ENCODE measurements at regions not wholly inside any gene's neighbourhood (a gene's known extent, or its start where the extent isn't known, plus 50 kb on each side); places are given as distances from the start of the nearest gene placed in this dataset.

DNA sequence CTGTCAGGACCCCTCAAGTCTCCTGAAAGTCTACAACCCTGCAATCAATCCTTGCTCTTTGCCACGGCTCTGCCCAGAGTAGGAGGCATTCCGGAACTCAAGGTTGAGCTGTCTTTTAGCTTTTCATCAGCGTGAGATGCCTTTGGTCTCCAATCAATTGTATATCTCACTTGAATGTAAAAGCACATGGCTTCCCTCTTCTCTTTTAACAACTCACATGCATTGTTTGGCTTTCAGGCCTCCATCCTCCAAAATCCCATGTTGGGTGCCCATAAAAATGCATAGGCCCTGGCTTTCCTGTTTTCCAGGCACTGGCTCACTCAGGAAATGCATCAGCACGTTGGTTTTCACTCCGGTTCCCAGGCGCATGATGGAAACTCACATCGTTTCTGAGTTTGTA, 64.0 kb upstream of the FOXF1 start:
- TF ChIP-seq, protein P1, sequence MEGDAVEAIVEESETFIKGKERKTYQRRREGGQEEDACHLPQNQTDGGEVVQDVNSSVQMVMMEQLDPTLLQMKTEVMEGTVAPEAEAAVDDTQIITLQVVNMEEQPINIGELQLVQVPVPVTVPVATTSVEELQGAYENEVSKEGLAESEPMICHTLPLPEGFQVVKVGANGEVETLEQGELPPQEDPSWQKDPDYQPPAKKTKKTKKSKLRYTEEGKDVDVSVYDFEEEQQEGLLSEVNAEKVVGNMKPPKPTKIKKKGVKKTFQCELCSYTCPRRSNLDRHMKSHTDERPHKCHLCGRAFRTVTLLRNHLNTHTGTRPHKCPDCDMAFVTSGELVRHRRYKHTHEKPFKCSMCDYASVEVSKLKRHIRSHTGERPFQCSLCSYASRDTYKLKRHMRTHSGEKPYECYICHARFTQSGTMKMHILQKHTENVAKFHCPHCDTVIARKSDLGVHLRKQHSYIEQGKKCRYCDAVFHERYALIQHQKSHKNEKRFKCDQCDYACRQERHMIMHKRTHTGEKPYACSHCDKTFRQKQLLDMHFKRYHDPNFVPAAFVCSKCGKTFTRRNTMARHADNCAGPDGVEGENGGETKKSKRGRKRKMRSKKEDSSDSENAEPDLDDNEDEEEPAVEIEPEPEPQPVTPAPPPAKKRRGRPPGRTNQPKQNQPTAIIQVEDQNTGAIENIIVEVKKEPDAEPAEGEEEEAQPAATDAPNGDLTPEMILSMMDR (IDR thresholded peaks at IDR 0.05; ENCODE audit: control insufficient read depth, extremely low read depth, insufficient read depth) = no peak
- no peak for DNase-seq (ENCODE audit: low read depth)
- no peak overlapping the region for H3K4me3 ChIP-seq (ENCODE audit: low read depth, low read length)

DNA sequence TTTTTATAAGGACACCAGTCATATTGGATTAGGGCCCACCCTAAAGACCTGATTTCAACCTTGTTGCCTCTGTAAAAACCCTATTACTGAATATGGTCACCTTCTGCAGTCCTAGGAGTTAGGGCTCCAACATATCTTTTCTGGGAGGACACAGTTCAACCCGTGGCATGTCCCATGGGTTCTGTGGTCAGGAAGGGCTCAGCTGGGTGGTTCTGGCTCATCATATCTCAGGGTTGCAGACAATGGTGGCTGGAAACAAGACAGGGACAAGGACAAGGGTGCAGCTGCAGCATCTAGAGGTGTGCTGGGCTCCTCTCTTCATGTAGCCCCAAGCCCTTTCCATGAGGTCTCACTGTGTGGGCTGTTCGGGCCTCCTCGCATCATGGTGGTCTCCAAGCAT, 63.1 kb upstream of the FOXF1 start:
- no peak for DNase-seq (ENCODE audit: low read depth)
- no peak overlapping the region for H3K4me3 ChIP-seq (ENCODE audit: low read depth, low read length)
- TF ChIP-seq, protein P1 (IDR thresholded peaks at IDR 0.05; ENCODE audit: control insufficient read depth, extremely low read depth, insufficient read depth) = no peak

DNA sequence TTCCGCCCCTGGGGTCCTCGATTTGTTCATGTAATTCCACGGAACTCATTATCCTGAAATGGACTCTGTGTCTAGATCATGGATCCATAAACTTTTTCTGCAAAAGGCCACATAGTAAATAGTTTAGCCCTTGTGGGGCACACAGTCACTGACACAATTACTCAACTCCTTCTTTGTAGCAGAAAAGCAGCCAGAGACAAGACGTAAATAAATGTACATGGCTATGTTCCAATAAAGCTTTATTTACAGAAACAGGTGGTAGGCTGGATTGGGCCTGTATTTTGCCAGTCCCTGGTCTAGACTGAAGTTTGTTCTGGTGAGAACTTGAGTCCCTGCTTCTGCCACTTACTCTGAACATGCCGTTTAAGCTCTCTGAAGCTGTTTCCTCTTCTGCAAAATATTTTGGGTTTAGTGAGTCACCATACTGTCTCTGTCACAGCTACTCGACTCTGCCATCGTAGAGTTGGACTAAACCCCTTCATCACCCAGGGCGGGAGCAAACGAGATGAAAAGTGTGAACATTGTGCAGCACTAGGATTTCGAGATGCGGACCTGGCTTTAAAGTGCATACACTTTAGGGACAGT, 61.9 kb upstream of the FOXF1 start:
- TF ChIP-seq, protein P1 (IDR thresholded peaks at IDR 0.05; ENCODE audit: control insufficient read depth, extremely low read depth, insufficient read depth) = no peak
- no peak for DNase-seq (ENCODE audit: low read depth)

DNA sequence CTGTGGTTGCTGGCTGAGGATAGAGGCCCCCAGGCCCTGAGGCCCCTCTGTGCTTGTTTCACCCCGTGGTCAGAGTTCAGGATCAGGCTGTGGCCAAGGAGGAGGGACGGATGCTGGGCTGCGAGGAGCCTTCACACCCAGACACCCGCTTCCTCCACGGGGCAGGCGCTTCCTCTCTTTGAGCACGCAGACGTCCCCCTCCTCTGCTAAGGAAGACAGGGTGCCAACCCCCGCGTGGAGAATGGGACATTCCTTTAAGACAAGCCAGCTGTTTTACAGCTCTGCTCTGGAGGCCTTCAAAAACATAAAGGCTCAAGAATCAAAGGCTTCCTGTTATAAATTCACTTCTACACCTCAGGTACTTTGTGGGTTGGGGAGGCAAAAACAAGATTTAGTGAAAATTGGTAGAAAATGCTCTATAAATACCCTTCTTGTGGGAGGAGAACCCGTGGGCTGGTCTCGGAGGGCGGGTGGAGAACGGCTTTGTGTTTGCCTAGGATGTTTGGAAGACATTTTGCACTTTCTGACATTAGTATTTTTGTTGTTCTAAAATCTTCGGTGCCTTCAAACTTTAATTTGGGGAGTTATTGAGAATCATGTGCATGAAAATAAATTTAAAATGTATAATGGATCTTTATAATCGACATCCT, 60.8 kb upstream of the FOXF1 start:
- TF ChIP-seq, protein P1 (IDR thresholded peaks at IDR 0.05; ENCODE audit: control insufficient read depth, extremely low read depth, insufficient read depth) = no peak
- no peak overlapping the region for H3K4me3 ChIP-seq (ENCODE audit: low read depth, low read length)
- no peak for DNase-seq (ENCODE audit: low read depth)

More for the DNA sequence above, 61.9 kb upstream of the FOXF1 start:
- H3K4me3 ChIP-seq (ENCODE audit: low read depth, low read length) = no peak overlapping the region

DNA sequence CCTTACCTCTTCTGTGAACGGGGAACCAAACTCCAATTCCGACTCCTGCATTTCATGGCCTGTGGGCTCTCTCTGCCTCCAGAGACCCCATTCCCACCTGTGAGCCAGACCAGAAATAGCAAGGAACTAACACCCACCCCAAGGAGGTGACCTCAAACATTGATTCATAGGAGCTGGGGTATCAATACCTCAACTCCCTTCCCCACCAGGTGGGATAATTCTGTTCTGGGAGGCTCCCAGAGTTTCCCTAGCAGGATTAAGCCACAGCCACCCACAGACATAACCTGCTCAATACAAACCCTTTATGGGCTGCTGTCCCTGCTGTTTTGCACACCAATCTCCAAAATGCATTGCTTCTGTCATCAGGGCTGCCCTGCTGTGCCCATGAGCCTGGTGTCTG, 59.6 kb upstream of the FOXF1 start:
- DNase-seq (ENCODE audit: low read depth) = no peak
- TF ChIP-seq, protein P1 (IDR thresholded peaks at IDR 0.05; ENCODE audit: control insufficient read depth, extremely low read depth, insufficient read depth) = no peak
- no peak overlapping the region for H3K4me3 ChIP-seq (ENCODE audit: low read depth, low read length)

DNA sequence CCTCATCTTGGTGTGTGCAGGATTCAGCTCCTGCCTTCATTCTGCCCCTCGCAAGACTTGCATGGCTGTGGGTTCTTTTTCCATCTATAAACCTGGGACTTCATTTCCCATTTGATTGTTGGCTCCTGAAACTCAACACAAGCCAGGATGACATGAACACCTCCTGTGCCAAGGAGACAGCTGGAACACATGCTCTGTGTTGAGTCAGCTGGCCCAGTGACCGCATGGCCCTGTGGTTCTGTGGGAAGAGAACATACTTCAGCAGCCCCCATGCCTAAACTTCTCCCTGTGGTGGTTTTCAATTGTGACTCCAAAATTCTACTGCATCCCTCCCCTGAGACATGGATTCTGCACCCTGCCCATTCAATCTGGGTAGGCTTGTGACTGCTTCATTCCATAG, 57.9 kb upstream of the FOXF1 start:
- DNase-seq (ENCODE audit: low read depth) = no peak
- TF ChIP-seq, protein P1 (IDR thresholded peaks at IDR 0.05; ENCODE audit: control insufficient read depth, extremely low read depth, insufficient read depth) = no peak
- no peak overlapping the region for H3K4me3 ChIP-seq (ENCODE audit: low read depth, low read length)

DNA sequence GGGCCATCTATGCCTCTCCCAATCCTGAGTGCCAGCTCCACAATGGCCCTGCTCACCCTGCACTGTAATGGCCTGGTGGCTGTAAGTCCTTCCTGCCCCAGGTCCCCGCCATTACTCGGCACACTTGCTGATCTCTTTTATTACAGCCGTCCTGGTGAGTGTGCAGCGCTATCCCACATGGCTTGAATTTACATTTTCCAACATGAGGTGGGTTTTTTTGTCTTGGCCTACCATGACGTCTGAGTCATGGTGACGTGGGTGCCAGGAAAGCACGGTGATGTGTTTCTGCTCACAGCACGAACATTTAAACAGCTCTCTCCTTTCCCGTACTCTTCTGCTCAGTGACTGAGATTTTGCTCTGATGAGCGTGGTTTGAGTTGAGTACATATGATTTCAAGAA, 55.2 kb upstream of the FOXF1 start:
- DNase-seq (ENCODE audit: low read depth) = no peak
- H3K4me3 ChIP-seq (ENCODE audit: low read depth, low read length) = no peak overlapping the region
- TF ChIP-seq, protein P1 (IDR thresholded peaks at IDR 0.05; ENCODE audit: control insufficient read depth, extremely low read depth, insufficient read depth) = no peak
